ENCODE measurements at regions not wholly inside any gene's neighbourhood (a gene's known extent, or its start where the extent isn't known, plus 50 kb on each side); places are given as distances from the start of the nearest gene placed in this dataset.

DNA sequence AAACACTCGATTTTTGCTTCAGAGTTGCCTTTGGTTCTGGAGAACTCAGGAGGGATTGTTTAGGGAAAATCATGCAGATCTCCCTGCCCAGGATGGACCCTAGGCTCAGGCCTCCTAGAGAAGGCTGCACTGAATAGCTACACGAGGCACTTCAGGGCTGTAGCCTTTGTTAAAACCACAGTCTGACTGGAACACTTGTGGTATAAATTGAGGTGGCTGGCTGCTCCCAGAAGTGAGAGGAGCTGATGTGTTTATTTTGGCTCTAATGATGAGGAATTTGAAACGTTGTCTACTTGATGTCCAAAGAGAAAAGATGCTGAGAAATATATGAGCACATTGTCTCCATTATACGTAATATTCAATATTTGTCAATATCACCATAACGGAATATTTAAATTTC, 762.1 kb upstream of the ARGLU1 start:
- Histone ChIP-seq H3K36me3 (ENCODE audit: control insufficient read depth, insufficient read depth, low read length) (no peaks in the 10 kb centered on the region), H3K4me1 (ENCODE audit: control insufficient read depth, insufficient read depth, low read length, poor library complexity, severe bottlenecking) (no peaks in the 10 kb centered on the region), H3K27ac (ENCODE audit: low read depth, low read length, severe bottlenecking) (no peak overlapping the region), H3K4me3 (ENCODE audit: extremely low read depth, insufficient read depth, low read length, poor library complexity, severe bottlenecking) (no peak overlapping the region), H3K9me3 (ENCODE audit: control insufficient read depth, low read length) (no peaks in the 10 kb centered on the region)
- WGBS, 2 experiments (ENCODE audit: insufficient coverage in 2 of 2): 50 to 62% methylated on average over 1 to 3 of the region's 5 CpGs

DNA sequence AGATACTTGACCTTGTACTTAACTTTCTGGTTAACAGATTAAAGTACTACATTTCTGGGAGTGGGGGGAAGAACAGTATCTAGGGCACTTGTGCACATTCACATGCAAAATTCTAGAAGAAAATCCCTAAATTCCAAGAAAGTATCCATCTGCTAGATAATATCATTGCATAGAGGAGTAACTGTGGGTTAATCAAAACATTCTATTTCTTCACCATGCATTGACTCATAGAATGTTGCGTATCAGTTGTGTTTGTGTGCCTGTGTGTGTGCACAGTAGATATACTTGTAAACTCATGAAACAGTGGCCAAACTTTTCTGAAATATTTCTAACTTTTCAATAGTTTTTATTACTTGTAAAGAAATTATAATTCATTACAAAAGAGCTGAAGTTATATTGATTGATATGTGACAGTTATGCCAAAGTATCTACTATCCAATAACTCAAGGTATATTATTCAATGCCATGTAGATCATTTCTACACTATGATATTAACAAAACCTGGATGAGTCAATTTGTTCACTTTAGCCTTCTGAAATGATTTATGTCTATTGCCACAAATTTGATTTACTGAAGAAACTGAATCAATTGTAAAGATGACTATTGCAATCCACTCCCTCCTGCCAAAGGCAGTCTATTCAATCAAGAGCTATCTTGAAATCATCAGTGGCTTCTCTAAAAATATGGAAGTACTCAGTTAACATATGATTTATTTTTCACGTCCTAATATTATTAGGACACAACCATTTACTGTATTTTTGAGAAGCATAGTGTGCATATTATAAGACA, 756.7 kb upstream of the ARGLU1 start:
- no peaks in the 10 kb centered on the region for H3K4me1 ChIP-seq (ENCODE audit: control insufficient read depth, insufficient read depth, low read length, poor library complexity, severe bottlenecking)
- no CpG with 5 or more reads among the region's 2 CpGs for WGBS, 2 experiments (ENCODE audit: insufficient coverage in 2 of 2)

GRCh38 chr13:107322228-107322627, 754.3 kb upstream of the ARGLU1 start:
- Histone ChIP-seq H3K36me3 (ENCODE audit: control insufficient read depth, insufficient read depth, low read length) (no peaks in the 10 kb centered on the region), H3K4me3 (ENCODE audit: extremely low read depth, insufficient read depth, low read length, poor library complexity, severe bottlenecking) (no peak overlapping the region), H3K9me3 (ENCODE audit: control insufficient read depth, low read length) (no peaks in the 10 kb centered on the region), H3K27ac (ENCODE audit: low read depth, low read length, severe bottlenecking) (no peak overlapping the region), H3K4me1 (ENCODE audit: control insufficient read depth, insufficient read depth, low read length, poor library complexity, severe bottlenecking) (no peaks in the 10 kb centered on the region)
- WGBS, 2 experiments (ENCODE audit: insufficient coverage in 2 of 2): 96 to 100% methylated on average over 1 to 2 of the region's 2 CpGs

More for the DNA sequence above, 756.7 kb upstream of the ARGLU1 start:
- H3K36me3 ChIP-seq (ENCODE audit: control insufficient read depth, insufficient read depth, low read length): no peaks in the 10 kb centered on the region
- H3K9me3 ChIP-seq (ENCODE audit: control insufficient read depth, low read length): no peaks in the 10 kb centered on the region
- H3K27ac ChIP-seq (ENCODE audit: low read depth, low read length, severe bottlenecking): no peak overlapping the region
- H3K4me3 ChIP-seq (ENCODE audit: extremely low read depth, insufficient read depth, low read length, poor library complexity, severe bottlenecking): no peak overlapping the region

GRCh38 chr13:107305178-107305577, 737.2 kb upstream of the ARGLU1 start:
- no CpG with 5 or more reads among the region's 1 CpG for WGBS, 2 experiments (ENCODE audit: insufficient coverage in 2 of 2)
- Histone ChIP-seq H3K4me3 (ENCODE audit: extremely low read depth, insufficient read depth, low read length, poor library complexity, severe bottlenecking) (no peak overlapping the region), H3K9me3 (ENCODE audit: control insufficient read depth, low read length) (no peaks in the 10 kb centered on the region), H3K36me3 (ENCODE audit: control insufficient read depth, insufficient read depth, low read length) (no peaks in the 10 kb centered on the region), H3K4me1 (ENCODE audit: control insufficient read depth, insufficient read depth, low read length, poor library complexity, severe bottlenecking) (no peaks in the 10 kb centered on the region), H3K27ac (ENCODE audit: low read depth, low read length, severe bottlenecking) (no peak overlapping the region)

DNA sequence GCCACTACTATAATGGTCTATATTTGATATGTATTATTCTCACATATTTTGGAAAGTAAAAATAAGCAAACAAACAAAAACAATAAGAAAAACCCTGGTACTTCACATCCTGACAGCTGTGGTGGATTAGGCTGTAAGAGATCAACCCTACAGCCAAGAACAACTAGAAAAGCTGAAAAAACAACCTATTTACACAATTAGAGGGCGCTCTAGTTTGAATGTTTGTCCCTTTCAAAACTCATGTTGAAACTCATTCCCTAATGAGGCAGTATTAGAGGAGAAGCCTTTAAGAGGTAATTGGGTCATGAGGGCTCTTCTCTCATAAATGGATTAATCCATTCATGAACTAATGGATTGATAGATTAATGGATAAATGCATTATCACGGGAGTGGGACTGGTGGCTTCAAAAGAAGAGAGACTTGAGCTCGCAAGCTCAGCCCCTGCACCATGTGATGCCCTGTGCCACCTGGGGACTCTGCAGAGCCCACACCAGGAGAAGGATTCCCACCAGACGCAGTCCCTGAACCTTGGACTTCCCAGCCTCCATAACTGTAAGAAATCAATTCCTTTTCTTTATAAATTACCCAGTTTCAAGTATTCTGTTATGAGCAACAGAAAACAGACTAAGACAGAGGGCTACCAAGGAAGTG, 733.9 kb upstream of the ARGLU1 start:
- H3K4me3 ChIP-seq (ENCODE audit: extremely low read depth, insufficient read depth, low read length, poor library complexity, severe bottlenecking): no peak overlapping the region
- H3K36me3 ChIP-seq (ENCODE audit: control insufficient read depth, insufficient read depth, low read length): no peaks in the 10 kb centered on the region
- no peaks in the 10 kb centered on the region for H3K4me1 ChIP-seq (ENCODE audit: control insufficient read depth, insufficient read depth, low read length, poor library complexity, severe bottlenecking)
- no peak overlapping the region for H3K27ac ChIP-seq (ENCODE audit: low read depth, low read length, severe bottlenecking)
- H3K9me3 ChIP-seq (ENCODE audit: control insufficient read depth, low read length): no peaks in the 10 kb centered on the region
- WGBS, 2 experiments (ENCODE audit: insufficient coverage in 2 of 2): 92 to 94% methylated on average over 2 of the region's 4 CpGs

DNA sequence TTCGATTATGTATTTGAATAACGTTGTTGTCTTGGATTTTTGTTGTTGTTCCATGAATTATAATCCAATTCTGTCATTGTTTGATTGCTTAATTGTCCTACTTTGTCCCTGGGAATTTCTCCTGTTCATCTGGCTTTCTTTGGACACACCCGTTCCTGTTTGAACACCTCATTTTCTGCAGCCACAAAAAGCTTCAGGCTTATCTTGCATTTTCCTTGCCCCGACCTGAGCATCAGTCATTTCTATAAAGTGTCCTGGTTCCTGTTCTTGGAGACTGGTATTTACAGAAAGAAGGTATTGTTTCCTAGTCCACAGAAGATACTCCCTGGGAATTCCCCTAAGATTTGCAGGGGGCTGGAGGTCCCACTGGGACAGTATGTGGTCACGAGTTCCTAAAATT, 731.8 kb upstream of the ARGLU1 start:
- peaks cover 6% of the 10 kb centered on the region for H3K9me3 ChIP-seq (ENCODE audit: control insufficient read depth, low read length)
- WGBS, 2 experiments (ENCODE audit: insufficient coverage in 2 of 2): 86 to 100% methylated on average over 1 of the region's 5 CpGs

DNA sequence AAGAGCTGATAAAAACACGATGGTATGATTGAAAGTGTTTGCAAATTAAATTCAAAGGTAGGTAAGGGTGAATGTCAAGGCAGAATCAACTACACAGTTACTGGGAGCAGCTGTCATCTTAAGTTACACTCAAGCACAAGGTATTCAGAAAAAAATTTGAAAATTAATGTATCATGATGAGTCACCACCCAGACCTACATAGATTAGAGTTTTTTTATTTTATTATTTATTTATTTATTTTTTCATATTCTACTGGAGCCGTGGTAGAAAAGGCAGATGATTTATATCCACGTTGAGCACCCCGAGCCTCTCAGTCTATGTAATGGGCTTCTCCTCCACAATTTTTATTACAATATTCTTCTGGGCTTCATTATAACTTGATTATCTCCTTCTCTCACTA, 728.9 kb upstream of the ARGLU1 start:
- Histone ChIP-seq H3K36me3 (ENCODE audit: control insufficient read depth, insufficient read depth, low read length) (no peaks in the 10 kb centered on the region), H3K4me1 (ENCODE audit: control insufficient read depth, insufficient read depth, low read length, poor library complexity, severe bottlenecking) (no peaks in the 10 kb centered on the region), H3K4me3 (ENCODE audit: extremely low read depth, insufficient read depth, low read length, poor library complexity, severe bottlenecking) (no peak overlapping the region), H3K9me3 (ENCODE audit: control insufficient read depth, low read length) (peaks cover 6% of the 10 kb centered on the region), H3K27ac (ENCODE audit: low read depth, low read length, severe bottlenecking) (no peak overlapping the region)
- WGBS, 2 experiments (ENCODE audit: insufficient coverage in 2 of 2): 100% methylated on average over 2 of the region's 4 CpGs; no CpG with 5 or more reads in 1 of the 2 experiments

More for the DNA sequence above, 731.8 kb upstream of the ARGLU1 start:
- Histone ChIP-seq H3K4me3 (ENCODE audit: extremely low read depth, insufficient read depth, low read length, poor library complexity, severe bottlenecking) (no peak overlapping the region), H3K4me1 (ENCODE audit: control insufficient read depth, insufficient read depth, low read length, poor library complexity, severe bottlenecking) (no peaks in the 10 kb centered on the region), H3K27ac (ENCODE audit: low read depth, low read length, severe bottlenecking) (no peak overlapping the region), H3K36me3 (ENCODE audit: control insufficient read depth, insufficient read depth, low read length) (no peaks in the 10 kb centered on the region)

DNA sequence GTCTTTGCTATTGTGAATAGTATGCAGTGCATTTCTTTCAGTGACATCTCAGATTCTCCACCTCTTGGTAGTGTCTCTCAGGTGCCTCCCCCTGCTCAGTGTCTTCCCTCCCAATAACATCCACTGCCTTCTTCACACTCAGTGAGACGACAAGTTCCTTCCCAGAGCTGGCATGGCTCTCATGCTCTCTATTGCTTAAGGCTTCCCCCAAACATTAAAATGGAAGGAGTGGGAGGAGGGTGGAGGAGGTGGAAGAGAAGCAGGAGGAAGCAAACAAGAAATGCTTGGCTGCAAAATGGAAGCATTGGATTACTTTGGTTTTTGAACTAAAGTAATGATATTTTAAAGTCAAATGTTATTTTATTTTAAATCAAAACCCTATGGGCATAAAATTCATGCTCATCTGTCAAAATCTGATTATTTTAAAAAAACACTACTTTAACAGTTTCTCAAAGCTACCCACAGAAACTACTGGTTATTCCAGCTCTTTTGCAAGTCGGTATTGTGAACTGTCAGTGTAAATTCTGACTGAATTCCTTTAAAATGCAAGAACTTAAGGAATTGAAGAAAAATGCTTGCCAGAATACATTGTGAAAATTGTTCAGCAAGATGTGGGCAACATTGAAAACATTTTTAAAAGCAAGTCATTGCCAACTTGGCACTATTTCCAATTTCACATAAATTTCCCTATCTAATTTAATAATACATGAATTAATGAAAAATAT, 727.6 kb upstream of the ARGLU1 start:
- H3K36me3 ChIP-seq (ENCODE audit: control insufficient read depth, insufficient read depth, low read length): no peaks in the 10 kb centered on the region
- no peaks in the 10 kb centered on the region for H3K4me1 ChIP-seq (ENCODE audit: control insufficient read depth, insufficient read depth, low read length, poor library complexity, severe bottlenecking)
- H3K27ac ChIP-seq (ENCODE audit: low read depth, low read length, severe bottlenecking): no peak overlapping the region
- H3K4me3 ChIP-seq (ENCODE audit: extremely low read depth, insufficient read depth, low read length, poor library complexity, severe bottlenecking): no peak overlapping the region
- peaks cover 6% of the 10 kb centered on the region for H3K9me3 ChIP-seq (ENCODE audit: control insufficient read depth, low read length)
- 100% methylated on average over 1 of the region's 2 CpGs; no CpG with 5 or more reads in 1 of the 2 experiments for WGBS, 2 experiments (ENCODE audit: insufficient coverage in 2 of 2)

DNA sequence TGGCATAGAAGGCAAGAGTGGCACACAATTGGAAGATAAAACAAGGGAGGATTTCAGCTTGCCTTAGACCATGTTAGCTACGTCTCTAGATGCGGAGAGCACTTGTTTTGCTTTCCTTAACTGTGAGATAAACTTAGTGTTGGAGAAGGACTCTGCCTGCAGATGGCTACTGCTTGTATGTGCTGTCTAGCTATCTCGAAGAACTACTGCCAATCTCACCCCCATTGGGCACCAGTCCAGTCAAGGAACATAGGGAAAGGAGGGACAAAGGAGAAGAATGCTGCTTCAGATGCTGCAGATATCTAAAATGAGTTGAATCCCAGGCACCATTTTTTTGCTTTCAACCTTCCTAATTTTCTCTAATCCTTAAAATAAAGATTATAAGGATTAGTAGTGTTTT, 726.0 kb upstream of the ARGLU1 start:
- Histone ChIP-seq H3K9me3 (ENCODE audit: control insufficient read depth, low read length) (peaks cover 6% of the 10 kb centered on the region), H3K27ac (ENCODE audit: low read depth, low read length, severe bottlenecking) (no peak overlapping the region), H3K36me3 (ENCODE audit: control insufficient read depth, insufficient read depth, low read length) (no peaks in the 10 kb centered on the region), H3K4me1 (ENCODE audit: control insufficient read depth, insufficient read depth, low read length, poor library complexity, severe bottlenecking) (no peaks in the 10 kb centered on the region), H3K4me3 (ENCODE audit: extremely low read depth, insufficient read depth, low read length, poor library complexity, severe bottlenecking) (no peak overlapping the region)
- WGBS, 2 experiments (ENCODE audit: insufficient coverage in 2 of 2): 89 to 94% methylated on average over 2 of the region's 3 CpGs

GRCh38 chr13:107291875-107292274, 723.9 kb upstream of the ARGLU1 start:
- Histone ChIP-seq H3K27ac (ENCODE audit: low read depth, low read length, severe bottlenecking) (no peak overlapping the region), H3K36me3 (ENCODE audit: control insufficient read depth, insufficient read depth, low read length) (no peaks in the 10 kb centered on the region), H3K4me1 (ENCODE audit: control insufficient read depth, insufficient read depth, low read length, poor library complexity, severe bottlenecking) (no peaks in the 10 kb centered on the region), H3K4me3 (ENCODE audit: extremely low read depth, insufficient read depth, low read length, poor library complexity, severe bottlenecking) (no peak overlapping the region), H3K9me3 (ENCODE audit: control insufficient read depth, low read length) (peaks cover 6% of the 10 kb centered on the region)

Measured in mesodermal cell (in vitro differentiated cells).